RKO (cell line): ENCODE measurements at regions not wholly inside any gene's neighbourhood (a gene's known extent, or its start where the extent isn't known, plus 50 kb on each side); places are given as distances from the start of the nearest gene placed in this dataset.

Experiments used
- DNase-seq: peaks from one replicate; pipeline ENCODE4 v3.0.0-alpha.2; 2016; ENCODE audit warnings: low spot score

- no peak for DNase-seq
Observed at GRCh38 chr10:59553162-59553900, 156.3 kb downstream of the SLC16A9 start.

GRCh38 chr10:59550061-59550460 is 159.6 kb downstream of the SLC16A9 start:
- DNase-seq: no peak

GRCh38 chr10:59538623-59539022 is 171.0 kb downstream of the SLC16A9 start:
- DNase-seq: no peak

- DNase-seq: no peak
Observed at GRCh38 chr10:59537501-59537900, 172.1 kb downstream of the SLC16A9 start.

- peak; percentile 61 for DNase-seq
Observed at GRCh38 chr10:59536167-59537014, 173.3 kb downstream of the SLC16A9 start.

- DNase-seq: no peak
Observed at GRCh38 chr10:59524348-59524747, 162.0 kb upstream of the FAM13C start.

- DNase-seq: no peak
Observed at GRCh38 chr10:59523851-59524250, 161.5 kb upstream of the FAM13C start.

- no peak for DNase-seq
Observed at GRCh38 chr10:59517996-59518395, 155.6 kb upstream of the FAM13C start.

GRCh38 chr10:59517341-59517899 is 155.1 kb upstream of the FAM13C start:
- no peak for DNase-seq

GRCh38 chr10:59513558-59513957 is 151.2 kb upstream of the FAM13C start:
- DNase-seq: no peak

- no peak for DNase-seq
Observed at GRCh38 chr10:59512951-59513350, 150.6 kb upstream of the FAM13C start.

GRCh38 chr10:59508956-59509355 is 146.6 kb upstream of the FAM13C start:
- no peak for DNase-seq

GRCh38 chr10:59508296-59508695 is 145.9 kb upstream of the FAM13C start:
- DNase-seq: no peak

- DNase-seq: no peak
Observed at GRCh38 chr10:59505926-59506325, 143.6 kb upstream of the FAM13C start.

GRCh38 chr10:59499460-59499859 is 137.1 kb upstream of the FAM13C start:
- DNase-seq: no peak

GRCh38 chr10:59493017-59493416 is 130.7 kb upstream of the FAM13C start:
- DNase-seq: no peak

- DNase-seq: no peak
Observed at GRCh38 chr10:59479426-59479825, 117.1 kb upstream of the FAM13C start.

GRCh38 chr10:59470570-59470969 is 108.2 kb upstream of the FAM13C start:
- DNase-seq: no peak

GRCh38 chr10:59465088-59465487 is 102.7 kb upstream of the FAM13C start:
- peak; percentile 32 for DNase-seq

GRCh38 chr10:59464483-59464882 is 102.1 kb upstream of the FAM13C start:
- DNase-seq: no peak

GRCh38 chr10:59463909-59464308 is 101.6 kb upstream of the FAM13C start:
- DNase-seq: no peak

GRCh38 chr10:59460601-59461000 is 98.3 kb upstream of the FAM13C start:
- DNase-seq: no peak

- DNase-seq: no peak
Observed at GRCh38 chr10:59456199-59456598, 93.8 kb upstream of the FAM13C start.
